Hepatocyte (in vitro differentiated cells): ENCODE measurements at regions not wholly inside any gene's neighbourhood (a gene's known extent, or its start where the extent isn't known, plus 50 kb on each side); places are given as distances from the start of the nearest gene placed in this dataset.
A peak's percentile ranks its signal among the peaks of the same experiment; 100 is the strongest.

Source experiments
- DNase-seq: peaks from one replicate; pipeline ENCODE4 v3.0.0-alpha.2; 2016; ENCODE audit warnings: low spot score
- H2AFZ ChIP-seq: fragments of 200-600 bp; sonication (generic); 2 replicates; pipeline ENCODE4 v1.6.0; 2016; ENCODE audit warnings: antibody characterized with exemption, mild to moderate bottlenecking
- H3K27ac ChIP-seq: fragments of 200-600 bp; sonication (generic); 2 replicates; pipeline ENCODE4 v1.5.1; 2016; ENCODE audit warnings: mild to moderate bottlenecking
- H3K27me3 ChIP-seq: fragments of 200-600 bp; sonication (generic); 2 replicates; pipeline ENCODE4 v1.6.1; 2016
- H3K36me3 ChIP-seq: fragments of 200-600 bp; sonication (generic); replicated peaks from 2 replicates; pipeline ENCODE4 v1.5.1; 2016; ENCODE audit warnings: low read depth; ENCODE audit not compliant: insufficient read depth
- H3K4me1 ChIP-seq: fragments of 200-600 bp; sonication (generic); 2 replicates; pipeline ENCODE4 v1.5.1; 2016; ENCODE audit warnings: mild to moderate bottlenecking, moderate library complexity; ENCODE audit not compliant: insufficient read depth
- H3K4me2 ChIP-seq: fragments of 200-600 bp; sonication (generic); 2 replicates; pipeline ENCODE4 v1.6.0; 2016
- H3K4me3 ChIP-seq: fragments of 200-600 bp; sonication (generic); 2 replicates; pipeline ENCODE4 v1.5.1; 2016; ENCODE audit warnings: mild to moderate bottlenecking
- H3K79me2 ChIP-seq: fragments of 200-600 bp; sonication (generic); 2 replicates; pipeline ENCODE4 v1.6.0; 2017; ENCODE audit warnings: mild to moderate bottlenecking
- H3K9me2 ChIP-seq: fragments of 200-600 bp; sonication (generic); replicated peaks from 2 replicates; pipeline ENCODE4 v1.6.0; 2017; ENCODE audit warnings: mild to moderate bottlenecking; ENCODE audit not compliant: insufficient read depth
- H3K9me3 ChIP-seq: fragments of 200-600 bp; sonication (generic); 2 replicates; pipeline ENCODE4 v1.5.1; 2016; ENCODE audit warnings: low read depth, mild to moderate bottlenecking
- H4K20me1 ChIP-seq: fragments of 200-600 bp; sonication (generic); 2 replicates; pipeline ENCODE4 v1.6.0; 2016; ENCODE audit warnings: mild to moderate bottlenecking; ENCODE audit not compliant: insufficient read depth, poor library complexity, severe bottlenecking
- EZH2 ChIP-seq: fragments of 200-600 bp; sonication (generic); IDR thresholded peaks from 2 replicates; pipeline ENCODE4 v1.6.1; 2016; ENCODE audit warnings: antibody characterized with exemption, mild to moderate bottlenecking, borderline replicate concordance
- EZH2phosphoT487 ChIP-seq: fragments of 200-600 bp; sonication (generic); IDR thresholded peaks from one replicate; pipeline ENCODE4 v1.6.1; 2018; ENCODE audit warnings: antibody characterized with exemption, mild to moderate bottlenecking, low read depth, moderate library complexity; ENCODE audit not compliant: unreplicated experiment, severe bottlenecking
- WGBS: methylation state at CpG from one replicate; pipeline ENCODE4 v1.1.6; 2016; ENCODE audit warnings: low lambda C conversion rate; ENCODE audit errors: missing lambda C conversion rate; 5-methylcytosine and 5-hydroxymethylcytosine counted together
- TF ChIP-seq, protein P1 (sequence below): fragments of 200-600 bp; sonication (generic); IDR thresholded peaks from 2 replicates; pipeline ENCODE4 v1.5.1; 2016; ENCODE audit warnings: antibody characterized with exemption, mild to moderate bottlenecking; ENCODE audit not compliant: poor library complexity

DNA sequence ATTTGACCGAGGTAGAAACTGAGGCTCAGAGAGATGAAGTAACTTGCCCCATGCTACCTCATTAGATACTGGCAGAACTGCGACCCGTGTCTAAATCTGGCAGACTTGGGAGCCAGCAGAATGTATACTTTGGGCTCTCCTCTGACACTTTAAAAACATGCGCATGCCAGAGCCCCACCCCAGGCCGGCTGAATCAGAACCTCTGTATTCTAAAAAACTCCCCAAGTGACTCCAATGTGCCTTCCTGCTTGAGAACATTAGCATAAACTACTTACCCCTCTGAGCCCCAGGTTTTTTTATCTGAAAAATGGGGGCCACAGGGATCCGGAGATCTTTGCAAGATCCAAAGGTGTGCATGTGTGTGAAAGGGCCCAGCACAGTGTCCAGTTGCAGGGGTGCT lies 344.7 kb upstream of the USP24 start:
- H3K9me2 ChIP-seq = no peaks in the 10 kb centered on the region
- H4K20me1 ChIP-seq = no peaks in the 10 kb centered on the region
- H3K36me3 ChIP-seq = no peaks in the 10 kb centered on the region
- no peak overlapping the region for H3K4me3 ChIP-seq
- no peaks in the 10 kb centered on the region for H3K9me3 ChIP-seq
- WGBS = 75% methylated on average over 6 of the region's 6 CpGs
- no peak overlapping the region for H3K4me2 ChIP-seq
- H3K27me3 ChIP-seq = no peaks in the 10 kb centered on the region
- no peak overlapping the region for H2AFZ ChIP-seq
- H3K27ac ChIP-seq = peak overlapping the region; percentile 77
- H3K4me1 ChIP-seq = peaks cover 13% of the 10 kb centered on the region
- TF ChIP-seq EZH2 (no peak), EZH2phosphoT487 (no peak)
- TF ChIP-seq, protein P1, sequence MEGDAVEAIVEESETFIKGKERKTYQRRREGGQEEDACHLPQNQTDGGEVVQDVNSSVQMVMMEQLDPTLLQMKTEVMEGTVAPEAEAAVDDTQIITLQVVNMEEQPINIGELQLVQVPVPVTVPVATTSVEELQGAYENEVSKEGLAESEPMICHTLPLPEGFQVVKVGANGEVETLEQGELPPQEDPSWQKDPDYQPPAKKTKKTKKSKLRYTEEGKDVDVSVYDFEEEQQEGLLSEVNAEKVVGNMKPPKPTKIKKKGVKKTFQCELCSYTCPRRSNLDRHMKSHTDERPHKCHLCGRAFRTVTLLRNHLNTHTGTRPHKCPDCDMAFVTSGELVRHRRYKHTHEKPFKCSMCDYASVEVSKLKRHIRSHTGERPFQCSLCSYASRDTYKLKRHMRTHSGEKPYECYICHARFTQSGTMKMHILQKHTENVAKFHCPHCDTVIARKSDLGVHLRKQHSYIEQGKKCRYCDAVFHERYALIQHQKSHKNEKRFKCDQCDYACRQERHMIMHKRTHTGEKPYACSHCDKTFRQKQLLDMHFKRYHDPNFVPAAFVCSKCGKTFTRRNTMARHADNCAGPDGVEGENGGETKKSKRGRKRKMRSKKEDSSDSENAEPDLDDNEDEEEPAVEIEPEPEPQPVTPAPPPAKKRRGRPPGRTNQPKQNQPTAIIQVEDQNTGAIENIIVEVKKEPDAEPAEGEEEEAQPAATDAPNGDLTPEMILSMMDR = no peak
- DNase-seq = no peak
- no peaks in the 10 kb centered on the region for H3K79me2 ChIP-seq

DNA sequence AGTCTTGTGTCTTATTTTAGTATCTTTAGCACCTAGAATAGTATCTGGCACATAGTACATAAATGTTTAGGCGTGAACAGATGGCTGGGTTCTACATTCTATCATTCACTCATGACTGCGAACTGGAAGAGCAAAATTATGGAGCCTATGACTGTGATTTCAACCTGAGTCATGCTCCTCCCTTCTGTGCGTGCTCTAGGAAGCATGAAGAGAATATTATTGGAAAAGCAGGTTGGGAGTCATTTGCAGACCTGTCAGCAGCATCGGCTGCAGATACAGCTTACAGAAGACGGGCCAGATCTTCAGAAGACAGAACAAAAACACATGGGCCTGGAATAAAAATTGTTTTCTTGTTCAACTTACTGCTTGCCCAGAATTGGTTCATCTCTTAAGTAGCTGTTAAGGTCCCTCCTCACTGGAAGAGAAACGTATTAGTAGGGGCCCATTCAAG lies 344.0 kb upstream of the USP24 start:
- H2AFZ ChIP-seq = no peak overlapping the region
- H3K4me1 ChIP-seq = peaks cover 13% of the 10 kb centered on the region
- H3K4me3 ChIP-seq = no peak overlapping the region
- no peaks in the 10 kb centered on the region for H3K79me2 ChIP-seq
- peak overlapping the region; percentile 77 for H3K27ac ChIP-seq
- H3K27me3 ChIP-seq = no peaks in the 10 kb centered on the region
- no peaks in the 10 kb centered on the region for H3K9me3 ChIP-seq
- H3K36me3 ChIP-seq = no peaks in the 10 kb centered on the region
- TF ChIP-seq EZH2 (no peak), EZH2phosphoT487 (no peak)
- TF ChIP-seq, protein P1 = no peak
- DNase-seq = no peak
- 91% methylated on average over 6 of the region's 6 CpGs for WGBS
- H3K4me2 ChIP-seq = no peak overlapping the region
- H4K20me1 ChIP-seq = no peaks in the 10 kb centered on the region
- no peaks in the 10 kb centered on the region for H3K9me2 ChIP-seq

DNA sequence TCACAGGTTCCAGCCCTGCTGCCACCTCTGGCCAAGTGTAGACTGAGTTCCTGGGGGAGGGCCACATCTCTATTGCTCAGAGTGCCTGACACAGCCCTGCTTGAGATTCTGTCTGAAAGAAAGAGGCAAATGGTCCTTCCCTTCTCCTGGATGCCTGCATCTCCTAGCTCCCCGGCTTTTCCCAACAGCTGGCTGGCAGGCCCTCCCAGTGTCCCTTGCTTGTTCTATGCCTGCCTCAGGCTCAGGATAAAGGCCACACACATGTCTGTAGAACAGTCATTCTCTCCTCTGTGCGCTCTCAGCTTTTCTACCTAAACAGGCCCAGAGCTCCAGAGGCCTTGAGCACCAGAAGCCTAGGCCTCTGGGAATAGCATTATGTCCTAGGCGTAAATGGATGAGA lies 343.4 kb upstream of the USP24 start:
- 92% methylated on average over 3 of the region's 3 CpGs for WGBS
- DNase-seq = no peak
- no peak overlapping the region for H3K4me3 ChIP-seq
- no peaks in the 10 kb centered on the region for H3K36me3 ChIP-seq
- no peaks in the 10 kb centered on the region for H3K79me2 ChIP-seq
- H3K4me2 ChIP-seq = no peak overlapping the region
- no peak for TF ChIP-seq EZH2
- no peak for TF ChIP-seq EZH2phosphoT487
- no peak overlapping the region for H2AFZ ChIP-seq
- no peaks in the 10 kb centered on the region for H3K27me3 ChIP-seq
- peak overlapping the region; percentile 77 for H3K27ac ChIP-seq
- peaks cover 13% of the 10 kb centered on the region for H3K4me1 ChIP-seq
- no peaks in the 10 kb centered on the region for H3K9me2 ChIP-seq
- no peaks in the 10 kb centered on the region for H3K9me3 ChIP-seq
- H4K20me1 ChIP-seq = no peaks in the 10 kb centered on the region

DNA sequence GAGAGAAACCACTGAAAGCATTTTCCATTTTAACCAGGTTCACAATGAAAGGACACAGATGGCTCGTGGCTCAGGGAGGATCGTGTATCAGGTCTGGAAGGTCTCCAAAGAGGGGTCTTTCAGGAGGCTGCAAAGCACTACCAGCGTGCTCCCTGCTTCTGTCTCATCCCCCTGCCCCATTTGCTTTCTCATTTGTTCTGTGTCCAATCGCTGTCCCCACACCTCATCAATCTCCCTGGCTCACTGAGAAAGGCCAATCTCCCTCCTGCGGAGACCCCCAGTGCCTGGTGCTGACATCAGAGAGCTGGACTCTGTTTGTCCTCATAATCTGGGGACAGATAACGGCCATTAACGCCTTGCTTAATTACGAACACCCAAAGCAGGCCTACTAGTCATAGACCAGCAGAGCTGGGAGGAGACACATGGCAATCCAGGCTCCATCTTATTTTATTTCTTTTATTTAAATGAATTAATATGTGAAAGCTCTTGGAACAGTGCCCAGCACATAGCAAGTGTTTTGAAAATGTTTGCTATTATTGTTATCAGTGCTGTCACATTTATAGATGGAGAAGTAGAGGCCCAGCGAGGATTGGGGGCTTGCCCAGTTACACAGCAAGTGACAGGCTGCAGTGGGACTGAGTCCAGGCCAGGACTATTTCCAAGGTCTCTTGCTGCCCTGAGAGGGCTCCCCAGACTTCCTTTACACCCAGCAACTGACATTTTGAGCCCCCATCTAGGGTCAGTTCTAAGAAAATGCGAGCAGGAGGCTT lies 341.0 kb upstream of the USP24 start:
- H3K4me1 ChIP-seq = peaks cover 13% of the 10 kb centered on the region
- no peaks in the 10 kb centered on the region for H3K36me3 ChIP-seq
- no peak overlapping the region for H2AFZ ChIP-seq
- no peaks in the 10 kb centered on the region for H3K27me3 ChIP-seq
- H3K27ac ChIP-seq = peak overlapping the region; percentile 17
- H3K79me2 ChIP-seq = no peaks in the 10 kb centered on the region
- no peak overlapping the region for H3K4me2 ChIP-seq
- 48% methylated on average over 10 of the region's 10 CpGs for WGBS
- no peaks in the 10 kb centered on the region for H4K20me1 ChIP-seq
- TF ChIP-seq EZH2 (no peak), EZH2phosphoT487 (no peak)
- TF ChIP-seq, protein P1 = no peak
- no peaks in the 10 kb centered on the region for H3K9me2 ChIP-seq
- no peak overlapping the region for H3K4me3 ChIP-seq
- DNase-seq = peak; percentile 37
- no peaks in the 10 kb centered on the region for H3K9me3 ChIP-seq
